CD4-positive, alpha-beta T cell (primary cell): ENCODE measurements at regions not wholly inside any gene's neighbourhood (a gene's known extent, or its start where the extent isn't known, plus 50 kb on each side); places are given as distances from the start of the nearest gene placed in this dataset.
"Not testable (repeated sequence)": the region's sequence is repeated elsewhere in the genome, so short reads cannot be mapped to it uniquely, and the experiment has no call there.

ENCODE experiments used
- ATAC-seq: fragments of 200-7000 bp; cut with Tn5 transposase; one replicate; pipeline ENCODE4 v1.10.0; 2022; ENCODE audit warnings: mild to moderate bottlenecking; ENCODE audit not compliant: poor library complexity
- CTCF ChIA-PET: fragments of 350-600 bp; sonication (Branson Sonifier 250); formaldehyde crosslinking; loops from one replicate; lab custom pipeline; 2021; ENCODE audit warnings: antibody characterized with exemption, inconsistent platforms; lab: Charles Lee
- POLR2A ChIA-PET: fragments of 350-600 bp; sonication (Branson Sonifier 250); formaldehyde crosslinking; loops from one replicate; lab custom pipeline; 2021; ENCODE audit warnings: antibody characterized with exemption, inconsistent platforms; lab: Charles Lee
- DNase-seq, 14 experiments: peaks; one replicate each; pipeline ENCODE4 v3.0.0-alpha.2; 2013 to 2020; ENCODE audit warnings: mixed read lengths in 2 of 14
- H3K27ac ChIP-seq, 2 donors: one replicate each; pipeline versions ENCODE4 v1.5.1 to v1.7.0; 2013; ENCODE audit warnings: low read length in 2 of 2, low read depth in 1 of 2, mild to moderate bottlenecking in 1 of 2
- H3K27me3 ChIP-seq, 2 experiments: 1 replicate in 1 of 2; 2 replicates in 1 of 2; pipeline versions ENCODE4 v1.6.1 to v1.7.0; 2013; ENCODE audit warnings: low read length in 2 of 2, control low read depth in 1 of 2, mild to moderate bottlenecking in 1 of 2, moderate library complexity in 1 of 2; ENCODE audit not compliant: insufficient read depth in 2 of 2, control insufficient read depth in 1 of 2
- H3K36me3 ChIP-seq: one replicate; pipeline ENCODE4 v1.6.1; 2013; ENCODE audit warnings: low read length, control low read depth; ENCODE audit not compliant: insufficient read depth
- H3K4me1 ChIP-seq: one replicate; pipeline ENCODE4 v1.6.1; 2013; ENCODE audit warnings: low read length, control low read depth; ENCODE audit not compliant: insufficient read depth
- H3K4me3 ChIP-seq: one replicate; pipeline ENCODE4 v1.5.1; 2013; ENCODE audit warnings: mild to moderate bottlenecking, low read length, moderate library complexity
- H3K9me3 ChIP-seq, 2 experiments: 1 replicate in 1 of 2; 2 replicates in 1 of 2; pipeline versions ENCODE4 v1.6.1 to v1.7.0; 2013; ENCODE audit warnings: low read length in 2 of 2, mild to moderate bottlenecking in 2 of 2, control low read depth in 1 of 2, moderate library complexity in 1 of 2; ENCODE audit not compliant: control insufficient read depth in 1 of 2, insufficient read depth in 1 of 2
- H3K27ac Mint-ChIP-seq: one replicate; pipeline ENCODE4 v1.8.0; 2020; ENCODE audit warnings: mixed read lengths
- H3K27me3 Mint-ChIP-seq: one replicate; pipeline ENCODE4 v1.8.0; 2021; ENCODE audit warnings: mixed read lengths
- H3K36me3 Mint-ChIP-seq: one replicate; pipeline ENCODE4 v1.8.0; 2021; ENCODE audit warnings: low read depth, mixed read lengths
- H3K4me1 Mint-ChIP-seq: one replicate; pipeline ENCODE4 v1.8.0; 2021; ENCODE audit warnings: low read depth, mixed read lengths
- H3K4me3 Mint-ChIP-seq: one replicate; pipeline ENCODE4 v1.8.0; 2020; ENCODE audit warnings: mild to moderate bottlenecking, mixed read lengths
- H3K9me3 Mint-ChIP-seq: one replicate; pipeline ENCODE4 v1.8.0; 2020; ENCODE audit warnings: mixed read lengths
- CTCF ChIP-seq: fragments of 200-600 bp; IDR thresholded peaks from one replicate; pipeline ENCODE4 v1.8.0; 2022; ENCODE audit warnings: antibody characterized with exemption, mild to moderate bottlenecking
- intact Hi-C, 2 experiments: fragments of 100-400 bp; cut with DNase I in 1 of 2; cut with micrococcal nuclease in 1 of 2; formaldehyde crosslinking; loops; one replicate each; pipeline versions ENCODE4 v1.15.1 to v1.9.0; 2023 to 2025; cut with DNase I, micrococcal nuclease

GRCh38 chr5:99019812-99020697, 91.2 kb upstream of the CHD1 start:
- ATAC-seq = no peak
- Mint-ChIP-seq H3K4me3 (no peak overlapping the region), H3K9me3 (no peaks in the 10 kb centered on the region), H3K27me3 (no peaks in the 10 kb centered on the region), H3K27ac (no peak overlapping the region), H3K4me1 (no peaks in the 10 kb centered on the region), H3K36me3 (no peaks in the 10 kb centered on the region)
- intact Hi-C loops = no loop called here
- H3K27ac ChIP-seq = no peak overlapping the region
- ChIA-PET POLR2A (interaction anchor here (1.2 kb wide), 1 partner anchor 91 kb away, joined by 3 read pairs; no protein-coding TSS in a partner anchor), CTCF (interaction anchor here (1.0 kb wide), 1 partner anchor 41 kb away, joined by 4 read pairs; no protein-coding TSS in a partner anchor)
- no peaks in the 10 kb centered on the region for H3K36me3 ChIP-seq
- H3K9me3 ChIP-seq = no peaks in the 10 kb centered on the region
- no peak for TF ChIP-seq CTCF
- H3K27me3 ChIP-seq = no peaks in the 10 kb centered on the region
- no peak for DNase-seq
- no peaks in the 10 kb centered on the region for H3K4me1 ChIP-seq
- H3K4me3 ChIP-seq = no peak overlapping the region

- ChIA-PET POLR2A (interaction anchor here (1.2 kb wide), 1 partner anchor 90 kb away, joined by 3 read pairs; no protein-coding TSS in a partner anchor), CTCF (no interaction called here)
- Mint-ChIP-seq H3K27ac (no peak overlapping the region), H3K36me3 (no peaks in the 10 kb centered on the region), H3K4me3 (no peak overlapping the region), H3K9me3 (no peaks in the 10 kb centered on the region), H3K27me3 (no peaks in the 10 kb centered on the region), H3K4me1 (no peaks in the 10 kb centered on the region)
- Histone ChIP-seq H3K4me1 (no peaks in the 10 kb centered on the region), H3K27me3 (no peaks in the 10 kb centered on the region), H3K36me3 (no peaks in the 10 kb centered on the region), H3K4me3 (no peak overlapping the region), H3K27ac (no peak overlapping the region), H3K9me3 (no peaks in the 10 kb centered on the region)
- DNase-seq (no peak), ATAC-seq (no peak)
- TF ChIP-seq CTCF = no peak
- intact Hi-C loops = no loop called here
Observed at GRCh38 chr5:99019254-99019653, 90.4 kb upstream of the CHD1 start.

- Histone ChIP-seq H3K4me3 (no peak overlapping the region), H3K9me3 (no peaks in the 10 kb centered on the region), H3K36me3 (no peaks in the 10 kb centered on the region), H3K4me1 (no peaks in the 10 kb centered on the region), H3K27ac (no peak overlapping the region), H3K27me3 (no peaks in the 10 kb centered on the region)
- peaks cover under 1% of the 10 kb centered on the region for H3K4me1 Mint-ChIP-seq
- intact Hi-C loops = no loop called here
- H3K27ac Mint-ChIP-seq = no peak overlapping the region
- no peak for ATAC-seq
- no peaks in the 10 kb centered on the region for H3K36me3 Mint-ChIP-seq
- no peak for TF ChIP-seq CTCF
- CTCF ChIA-PET = no interaction called here
- H3K9me3 Mint-ChIP-seq = no peaks in the 10 kb centered on the region
- H3K4me3 Mint-ChIP-seq = no peak overlapping the region
- H3K27me3 Mint-ChIP-seq = no peaks in the 10 kb centered on the region
- POLR2A ChIA-PET = no interaction called here
- no peak for DNase-seq
Observed at GRCh38 chr5:99010294-99010693, 81.5 kb upstream of the CHD1 start.

- H3K36me3 Mint-ChIP-seq, H3K4me3 Mint-ChIP-seq, H3K9me3 Mint-ChIP-seq: not testable (repeated sequence)
Observed at GRCh38 chr5:99008009-99008408, 79.2 kb upstream of the CHD1 start.

More at GRCh38 chr5:99008009-99008408, 79.2 kb upstream of the CHD1 start:
- H3K27me3 ChIP-seq, H3K36me3 ChIP-seq, H3K27ac Mint-ChIP-seq, ATAC-seq, H3K27ac ChIP-seq, H3K27me3 Mint-ChIP-seq, H3K9me3 ChIP-seq, DNase-seq, CTCF ChIA-PET, intact Hi-C loops, H3K4me1 ChIP-seq, H3K4me3 ChIP-seq: not testable (repeated sequence)
- POLR2A ChIA-PET = interaction anchor here (0.7 kb wide), 1 partner anchor 24 kb away, joined by 3 read pairs; no protein-coding TSS in a partner anchor
- H3K4me1 Mint-ChIP-seq = peaks cover 14% of the 10 kb centered on the region
